Ureter (tissue), 1 donor: ENCODE measurements at regions not wholly inside any gene's neighbourhood (a gene's known extent, or its start where the extent isn't known, plus 50 kb on each side); places are given as distances from the start of the nearest gene placed in this dataset.
"Not testable (repeated sequence)": the region's sequence is repeated elsewhere in the genome, so short reads cannot be mapped to it uniquely, and the experiment has no call there.

Experiments
- DNase-seq: peaks from one replicate; pipeline ENCODE4 v3.0.0-alpha.2; 2020; ENCODE audit warnings: low spot score
- donor health status: DM: yes; HTN: yes; CAD: no.

GRCh38 chr2:59266453-59266852, 1025.3 kb upstream of the FANCL start:
- no peak for DNase-seq

GRCh38 chr2:59259913-59260312, 1018.8 kb upstream of the FANCL start:
- DNase-seq, result no peak

- DNase-seq, result no peak
Observed at GRCh38 chr2:59256290-59256689, 1015.2 kb upstream of the FANCL start.

GRCh38 chr2:59254279-59254678, 1013.2 kb upstream of the FANCL start:
- no peak for DNase-seq

GRCh38 chr2:59250307-59250677, 1009.2 kb upstream of the FANCL start:
- DNase-seq, result no peak

- DNase-seq, result no peak
Observed at GRCh38 chr2:59249441-59250306, 1008.5 kb upstream of the FANCL start.

- no peak for DNase-seq
Observed at GRCh38 chr2:59239146-59239545, 998.0 kb upstream of the FANCL start.

- no peak for DNase-seq
Observed at GRCh38 chr2:59237311-59237710, 996.2 kb upstream of the FANCL start.

GRCh38 chr2:59236723-59237122, 995.6 kb upstream of the FANCL start:
- DNase-seq, result no peak

GRCh38 chr2:59233920-59234319, 992.8 kb upstream of the FANCL start:
- no peak for DNase-seq

- no peak for DNase-seq
Observed at GRCh38 chr2:59233448-59233847, 992.3 kb upstream of the FANCL start.

GRCh38 chr2:59232394-59233165, 991.5 kb upstream of the FANCL start:
- no peak for DNase-seq

- not testable (repeated sequence) for DNase-seq
Observed at GRCh38 chr2:59226362-59226761, 985.2 kb upstream of the FANCL start.

GRCh38 chr2:59223742-59224141, 982.6 kb upstream of the FANCL start:
- DNase-seq, result no peak

GRCh38 chr2:59217360-59217759, 976.2 kb upstream of the FANCL start:
- no peak for DNase-seq

- no peak for DNase-seq
Observed at GRCh38 chr2:59206361-59206760, 965.2 kb upstream of the FANCL start.

GRCh38 chr2:59204040-59204439, 962.9 kb upstream of the FANCL start:
- no peak for DNase-seq

- DNase-seq, result no peak
Observed at GRCh38 chr2:59196491-59196890, 955.4 kb upstream of the FANCL start.

GRCh38 chr2:59195851-59196250, 954.7 kb upstream of the FANCL start:
- no peak for DNase-seq

- DNase-seq, result no peak
Observed at GRCh38 chr2:59191781-59192180, 950.7 kb upstream of the FANCL start.

GRCh38 chr2:59190518-59190917, 949.4 kb upstream of the FANCL start:
- no peak for DNase-seq

GRCh38 chr2:59184276-59185020, 943.3 kb upstream of the FANCL start:
- no peak for DNase-seq
